A549 (cell line): ENCODE measurements at regions not wholly inside any gene's neighbourhood (a gene's known extent, or its start where the extent isn't known, plus 50 kb on each side); places are given as distances from the start of the nearest gene placed in this dataset.

Experiments
- ATAC-seq, 2 experiments: fragments of 200-7000 bp in 1 of 2; fragments of >200 bp in 1 of 2; cut with Nextera tagmentation in 1 of 2; cut with Tn5 transposase in 1 of 2; 3 replicates each; pipeline versions ENCODE4 v1.8.0 to v1.9.1; 2018 to 2020; ENCODE audit warnings: mild to moderate bottlenecking in 1 of 2, moderate library complexity in 1 of 2
- CTCF ChIA-PET: fragments of 300-600 bp; sonication (Branson Sonifier 250); formaldehyde crosslinking; extraction: SDS; loops from one replicate; lab custom pipeline; 2021; ENCODE audit warnings: antibody characterized with exemption, inconsistent platforms; lab: Yijun Ruan, JAX
- POLR2A ChIA-PET: fragments of 350-600 bp; formaldehyde crosslinking; extraction: SDS; loops from one replicate; lab custom pipeline; 2021; ENCODE audit warnings: antibody characterized with exemption, inconsistent platforms; lab: Yijun Ruan, JAX
- DNase-seq, 2 experiments: peaks; one replicate each; pipeline versions ENCODE4 v3.0.0 to v3.0.0-alpha.2; 2011 to 2016; ENCODE audit warnings: low read depth in 1 of 2, low spot score in 1 of 2
- FAIRE-seq: peaks from 2 replicates; lab custom pipeline; 2011; peaks lifted over from hg19 to GRCh38; lab: Jason Lieb, UNC
- H3K27ac ChIP-seq, 2 experiments: fragments of >200 bp; sonication (Bioruptor Twin); formaldehyde crosslinking; 3 replicates each; pipeline ENCODE4 v1.5.1; 2016 to 2017
- H3K4me1 ChIP-seq: fragments of >200 bp; sonication (Bioruptor Twin); formaldehyde crosslinking; 3 replicates; pipeline ENCODE4 v1.6.1; 2016
- H3K4me2 ChIP-seq: fragments of >200 bp; sonication (Bioruptor Twin); formaldehyde crosslinking; 3 replicates; pipeline ENCODE4 v1.6.1; 2016
- H3K4me3 ChIP-seq: fragments of >200 bp; sonication (Bioruptor Twin); formaldehyde crosslinking; 3 replicates; pipeline ENCODE4 v1.5.1; 2016
- H3K9me3 ChIP-seq: fragments of >200 bp; sonication (Bioruptor Twin); formaldehyde crosslinking; 3 replicates; pipeline ENCODE4 v1.6.1; 2016
- BHLHE40 ChIP-seq: IDR thresholded peaks from 2 replicates; pipeline ENCODE4 v1.6.1; 2012; ENCODE audit warnings: low read depth, low read length, inconsistent platforms
- CBX2 ChIP-seq: fragments of 200-600 bp; sonication (generic); IDR thresholded peaks from 2 replicates; pipeline ENCODE4 v1.6.1; 2016; ENCODE audit warnings: low read depth, mild to moderate bottlenecking, borderline replicate concordance
- ESRRA ChIP-seq: fragments of 150-350 bp; IDR thresholded peaks from 2 replicates; pipeline ENCODE4 v1.6.1; 2014; ENCODE audit warnings: mild to moderate bottlenecking, low read length, borderline replicate concordance
- FOSB ChIP-seq: fragments of 250-450 bp; sonication (Bioruptor Pico); IDR thresholded peaks from 2 replicates; pipeline ENCODE4 v1.5.0; 2020; ENCODE audit warnings: mild to moderate bottlenecking, moderate library complexity
- FOSL2 ChIP-seq, 2 experiments: fragments of 450-650 bp in 1 of 2; fragments of >200 bp in 1 of 2; sonication (Bioruptor Twin) in 1 of 2; formaldehyde crosslinking; IDR thresholded peaks; 2 replicates each; pipeline versions ENCODE4 v1.5.0 to v1.6.1; 2016 to 2020; ENCODE audit warnings: mild to moderate bottlenecking in 1 of 2, moderate library complexity in 1 of 2
- GATA3 ChIP-seq: IDR thresholded peaks from 2 replicates; pipeline ENCODE4 v1.6.1; 2012; ENCODE audit warnings: borderline replicate concordance
- HEYL ChIP-seq: fragments of 250-450 bp; sonication (Bioruptor Pico); IDR thresholded peaks from 2 replicates; pipeline ENCODE4 v1.8.0; 2021; ENCODE audit warnings: mild to moderate bottlenecking, moderate library complexity
- HOXB13 ChIP-seq: fragments of 250-450 bp; sonication (Bioruptor Pico); IDR thresholded peaks from 2 replicates; pipeline ENCODE4 v1.5.0; 2020; ENCODE audit warnings: low read depth, mild to moderate bottlenecking, moderate library complexity
- KDM5A ChIP-seq: fragments of 200-600 bp; sonication (generic); IDR thresholded peaks from 2 replicates; pipeline ENCODE4 v1.6.1; 2016; ENCODE audit warnings: antibody characterized with exemption, mild to moderate bottlenecking
- MAFK ChIP-seq: fragments of 450-650 bp; IDR thresholded peaks from 2 replicates; pipeline ENCODE4 v1.6.1; 2014; ENCODE audit not compliant: partially characterized antibody
- MAZ ChIP-seq: fragments of 150-350 bp; IDR thresholded peaks from 2 replicates; pipeline ENCODE4 v1.6.1; 2014; ENCODE audit warnings: antibody characterized with exemption, low read depth, low read length, borderline replicate concordance
- MYC ChIP-seq: IDR thresholded peaks from 2 replicates; pipeline ENCODE4 v1.6.1; 2012; ENCODE audit warnings: mild to moderate bottlenecking, inconsistent platforms, low read length, improper control_type of control experiment, borderline replicate concordance
- PHF8 ChIP-seq: fragments of 200-600 bp; sonication (generic); IDR thresholded peaks from 2 replicates; pipeline ENCODE4 v1.6.1; 2016; ENCODE audit warnings: low read depth, mild to moderate bottlenecking, antibody characterized with exemption, moderate library complexity, borderline replicate concordance
- RNF2 ChIP-seq: fragments of 200-600 bp; sonication (generic); IDR thresholded peaks from 2 replicates; pipeline ENCODE4 v1.6.1; 2016; ENCODE audit warnings: low read depth, mild to moderate bottlenecking, antibody characterized with exemption, moderate library complexity, borderline replicate concordance
- TFCP2L1 ChIP-seq: fragments of 250-450 bp; sonication (Bioruptor Pico); IDR thresholded peaks from 2 replicates; pipeline ENCODE4 v1.5.0; 2021; ENCODE audit warnings: mild to moderate bottlenecking
- ZC3H11A ChIP-seq: fragments of 450-650 bp; IDR thresholded peaks from 2 replicates; pipeline ENCODE4 v1.6.1; 2014; ENCODE audit warnings: antibody characterized with exemption, mild to moderate bottlenecking
- WGBS: methylation state at CpG from one replicate; pipeline ENCODE4 v1.1.6; 2017; ENCODE audit errors: missing lambda C conversion rate; 5-methylcytosine and 5-hydroxymethylcytosine counted together
- TF ChIP-seq, protein P1 (sequence below): fragments of 250-450 bp; sonication (Bioruptor Pico); IDR thresholded peaks from 2 replicates; pipeline ENCODE4 v1.5.0; 2021; ENCODE audit warnings: mild to moderate bottlenecking, moderate library complexity, borderline replicate concordance
- TF ChIP-seq, protein P2 (sequence below): fragments of >200 bp; sonication (Bioruptor Twin); formaldehyde crosslinking; IDR thresholded peaks from 2 replicates; pipeline ENCODE4 v1.6.1; 2016
- TF ChIP-seq, protein P3 (sequence below): fragments of 200-600 bp; sonication (generic); IDR thresholded peaks from 2 replicates; pipeline ENCODE4 v1.6.1; 2016; ENCODE audit warnings: antibody characterized with exemption, mild to moderate bottlenecking, moderate library complexity

DNA sequence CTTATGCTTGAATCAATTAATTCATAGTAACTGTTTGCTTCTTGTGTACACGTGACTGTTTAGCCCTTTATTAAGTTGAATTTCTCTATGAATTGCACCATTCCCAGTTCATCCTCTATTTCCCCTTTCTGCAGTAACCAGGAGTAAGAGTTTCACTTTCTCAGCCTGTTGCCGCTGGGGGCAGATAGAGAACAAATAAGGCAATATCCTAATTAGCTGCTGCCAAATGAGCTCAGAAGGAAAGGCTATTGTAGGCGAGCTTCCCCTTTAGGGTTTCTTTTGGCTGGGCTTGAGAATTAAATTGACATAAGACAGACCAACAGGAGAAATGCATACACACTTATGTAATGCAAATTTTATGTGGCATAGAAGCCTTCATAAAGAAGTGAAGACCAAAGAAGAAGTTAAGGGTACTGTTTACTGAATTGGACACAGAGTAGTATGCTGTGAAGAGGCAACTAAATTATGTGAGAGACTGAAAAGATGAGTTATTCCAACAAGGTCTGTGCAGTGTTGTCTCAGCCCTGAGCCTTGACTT is 1594.7 kb downstream of the TECRL start:
- H3K27ac ChIP-seq: no peak overlapping the region
- no peak overlapping the region for H3K4me3 ChIP-seq
- ATAC-seq (no peak), DNase-seq (no peak), FAIRE-seq (no peak)
- POLR2A ChIA-PET: no interaction called here
- CTCF ChIA-PET: no interaction called here
- no peaks in the 10 kb centered on the region for H3K9me3 ChIP-seq
- 9% methylated on average over 3 of the region's 3 CpGs for WGBS
- no peak overlapping the region for H3K4me2 ChIP-seq
- no peaks in the 10 kb centered on the region for H3K4me1 ChIP-seq
- TF ChIP-seq ZC3H11A (no peak), MYC (no peak), PHF8 (no peak), FOSB (no peak), HEYL (CRISPR knock-in tag) (no peak), ESRRA (no peak), GATA3 (no peak), CBX2 (no peak), BHLHE40 (no peak), MAZ (no peak), KDM5A (no peak), TFCP2L1 (CRISPR knock-in tag) (no peak), RNF2 (no peak), MAFK (no peak)
- TF ChIP-seq, protein P1, sequence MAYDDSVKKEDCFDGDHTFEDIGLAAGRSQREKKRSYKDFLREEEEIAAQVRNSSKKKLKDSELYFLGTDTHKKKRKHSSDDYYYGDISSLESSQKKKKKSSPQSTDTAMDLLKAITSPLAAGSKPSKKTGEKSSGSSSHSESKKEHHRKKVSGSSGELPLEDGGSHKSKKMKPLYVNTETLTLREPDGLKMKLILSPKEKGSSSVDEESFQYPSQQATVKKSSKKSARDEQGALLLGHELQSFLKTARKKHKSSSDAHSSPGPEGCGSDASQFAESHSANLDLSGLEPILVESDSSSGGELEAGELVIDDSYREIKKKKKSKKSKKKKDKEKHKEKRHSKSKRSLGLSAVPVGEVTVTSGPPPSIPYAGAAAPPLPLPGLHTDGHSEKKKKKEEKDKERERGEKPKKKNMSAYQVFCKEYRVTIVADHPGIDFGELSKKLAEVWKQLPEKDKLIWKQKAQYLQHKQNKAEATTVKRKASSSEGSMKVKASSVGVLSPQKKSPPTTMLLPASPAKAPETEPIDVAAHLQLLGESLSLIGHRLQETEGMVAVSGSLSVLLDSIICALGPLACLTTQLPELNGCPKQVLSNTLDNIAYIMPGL: no peak
- TF ChIP-seq, protein P2, sequence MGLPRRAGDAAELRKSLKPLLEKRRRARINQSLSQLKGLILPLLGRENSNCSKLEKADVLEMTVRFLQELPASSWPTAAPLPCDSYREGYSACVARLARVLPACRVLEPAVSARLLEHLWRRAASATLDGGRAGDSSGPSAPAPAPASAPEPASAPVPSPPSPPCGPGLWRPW: no peak
- TF ChIP-seq, protein P3, sequence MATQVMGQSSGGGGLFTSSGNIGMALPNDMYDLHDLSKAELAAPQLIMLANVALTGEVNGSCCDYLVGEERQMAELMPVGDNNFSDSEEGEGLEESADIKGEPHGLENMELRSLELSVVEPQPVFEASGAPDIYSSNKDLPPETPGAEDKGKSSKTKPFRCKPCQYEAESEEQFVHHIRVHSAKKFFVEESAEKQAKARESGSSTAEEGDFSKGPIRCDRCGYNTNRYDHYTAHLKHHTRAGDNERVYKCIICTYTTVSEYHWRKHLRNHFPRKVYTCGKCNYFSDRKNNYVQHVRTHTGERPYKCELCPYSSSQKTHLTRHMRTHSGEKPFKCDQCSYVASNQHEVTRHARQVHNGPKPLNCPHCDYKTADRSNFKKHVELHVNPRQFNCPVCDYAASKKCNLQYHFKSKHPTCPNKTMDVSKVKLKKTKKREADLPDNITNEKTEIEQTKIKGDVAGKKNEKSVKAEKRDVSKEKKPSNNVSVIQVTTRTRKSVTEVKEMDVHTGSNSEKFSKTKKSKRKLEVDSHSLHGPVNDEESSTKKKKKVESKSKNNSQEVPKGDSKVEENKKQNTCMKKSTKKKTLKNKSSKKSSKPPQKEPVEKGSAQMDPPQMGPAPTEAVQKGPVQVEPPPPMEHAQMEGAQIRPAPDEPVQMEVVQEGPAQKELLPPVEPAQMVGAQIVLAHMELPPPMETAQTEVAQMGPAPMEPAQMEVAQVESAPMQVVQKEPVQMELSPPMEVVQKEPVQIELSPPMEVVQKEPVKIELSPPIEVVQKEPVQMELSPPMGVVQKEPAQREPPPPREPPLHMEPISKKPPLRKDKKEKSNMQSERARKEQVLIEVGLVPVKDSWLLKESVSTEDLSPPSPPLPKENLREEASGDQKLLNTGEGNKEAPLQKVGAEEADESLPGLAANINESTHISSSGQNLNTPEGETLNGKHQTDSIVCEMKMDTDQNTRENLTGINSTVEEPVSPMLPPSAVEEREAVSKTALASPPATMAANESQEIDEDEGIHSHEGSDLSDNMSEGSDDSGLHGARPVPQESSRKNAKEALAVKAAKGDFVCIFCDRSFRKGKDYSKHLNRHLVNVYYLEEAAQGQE: no peak

DNA sequence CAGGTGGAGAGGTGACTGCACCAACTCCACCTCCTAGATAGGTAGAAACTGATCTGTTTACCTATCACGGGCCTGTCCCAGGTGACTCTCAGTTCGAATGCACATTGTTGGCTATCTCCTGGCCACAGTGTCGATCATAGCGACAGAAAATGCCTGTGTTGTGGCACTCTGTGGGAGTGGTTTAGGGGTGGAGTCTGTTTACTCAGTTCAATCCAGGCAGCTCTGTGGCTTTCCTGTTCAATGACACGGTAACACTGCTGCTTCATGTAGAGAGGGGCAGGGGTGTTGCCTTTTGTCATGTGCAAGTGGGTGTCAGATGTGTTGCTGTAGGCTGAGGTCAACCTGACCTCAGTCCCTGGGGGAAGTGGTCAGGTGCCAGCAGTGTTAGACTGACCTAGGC is 1602.4 kb downstream of the TECRL start:
- no peak overlapping the region for H3K4me2 ChIP-seq
- ATAC-seq: no peak
- 30% methylated on average over 5 of the region's 5 CpGs for WGBS
- no peaks in the 10 kb centered on the region for H3K4me1 ChIP-seq
- ChIA-PET CTCF (no interaction called here), POLR2A (no interaction called here)
- TF ChIP-seq, protein P1: no peak
- no peak for TF ChIP-seq TFCP2L1 (CRISPR knock-in tag)
- no peak for TF ChIP-seq MAZ
- TF ChIP-seq HOXB13 (CRISPR knock-in tag): no peak
- TF ChIP-seq FOSL2 (IDR thresholded peaks at IDR 0.05): no peak
- no peak for TF ChIP-seq FOSL2 (CRISPR knock-in tag; IDR thresholded peaks at IDR 0.05)
- DNase-seq: no peak
- H3K27ac ChIP-seq: no peak overlapping the region
- H3K4me3 ChIP-seq: no peak overlapping the region
- no peak for FAIRE-seq
- no peaks in the 10 kb centered on the region for H3K9me3 ChIP-seq
